ENCODE measurements at regions not wholly inside any gene's neighbourhood (a gene's known extent, or its start where the extent isn't known, plus 50 kb on each side); places are given as distances from the start of the nearest gene placed in this dataset.
A peak's percentile ranks its signal among the peaks of the same experiment; 100 is the strongest.

DNA sequence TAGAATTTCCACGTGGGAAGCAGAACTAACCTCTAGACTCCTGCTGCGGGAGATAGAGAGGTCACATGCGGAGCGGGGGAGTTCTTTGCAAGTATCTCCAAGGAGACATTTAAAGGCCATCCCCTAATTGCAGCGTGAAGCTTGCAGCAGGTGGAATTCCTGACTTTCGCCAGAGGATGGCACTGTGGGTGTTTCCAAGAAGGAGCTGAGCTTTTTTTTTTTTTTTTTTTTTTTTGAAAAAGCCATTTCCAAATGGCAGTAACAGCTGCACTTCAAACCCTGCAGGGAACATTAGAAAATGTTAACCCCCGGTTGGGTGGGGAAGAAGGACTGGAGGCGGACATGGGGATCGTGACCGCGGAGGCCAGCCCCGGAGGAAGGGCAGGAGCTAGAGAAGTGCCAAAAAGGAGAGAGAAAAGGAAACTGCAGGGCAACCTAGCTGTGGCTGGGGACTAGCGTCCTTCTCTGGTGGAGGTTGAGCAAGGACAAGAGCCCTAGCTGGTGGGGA, 487.7 kb downstream of the TYW1 start (continued):
- no peak for TF ChIP-seq GABPA (IDR thresholded peaks at IDR 0.05; ENCODE audit: borderline replicate concordance, insufficient read depth, low read length)
- TF ChIP-seq, protein P1, sequence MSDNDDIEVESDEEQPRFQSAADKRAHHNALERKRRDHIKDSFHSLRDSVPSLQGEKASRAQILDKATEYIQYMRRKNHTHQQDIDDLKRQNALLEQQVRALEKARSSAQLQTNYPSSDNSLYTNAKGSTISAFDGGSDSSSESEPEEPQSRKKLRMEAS (IDR thresholded peaks at IDR 0.05): peak; percentile 22; the same call in 1 of the 2 replicates
- no peak for TF ChIP-seq BACH1 (IDR thresholded peaks at IDR 0.05; ENCODE audit: low read length)
- TF ChIP-seq, protein P2, sequence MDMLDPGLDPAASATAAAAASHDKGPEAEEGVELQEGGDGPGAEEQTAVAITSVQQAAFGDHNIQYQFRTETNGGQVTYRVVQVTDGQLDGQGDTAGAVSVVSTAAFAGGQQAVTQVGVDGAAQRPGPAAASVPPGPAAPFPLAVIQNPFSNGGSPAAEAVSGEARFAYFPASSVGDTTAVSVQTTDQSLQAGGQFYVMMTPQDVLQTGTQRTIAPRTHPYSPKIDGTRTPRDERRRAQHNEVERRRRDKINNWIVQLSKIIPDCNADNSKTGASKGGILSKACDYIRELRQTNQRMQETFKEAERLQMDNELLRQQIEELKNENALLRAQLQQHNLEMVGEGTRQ (IDR thresholded peaks at IDR 0.05; ENCODE audit: low read length): peak; percentile 29; the same call in 1 of the 2 replicates

Measured in H1 (cell line).